ENCODE measurements at regions not wholly inside any gene's neighbourhood (a gene's known extent, or its start where the extent isn't known, plus 50 kb on each side); places are given as distances from the start of the nearest gene placed in this dataset.
A peak's percentile ranks its signal among the peaks of the same experiment; 100 is the strongest.

GRCh38 chrX:87878926-87879325, 361.3 kb downstream of the KLHL4 start:
- H3K27me3 ChIP-seq (replicated peaks in 2 of 5; ENCODE audit: control insufficient read depth in 4 of 5, insufficient read depth in 5 of 5, low read length in 4 of 5), result no peaks in the 10 kb centered on the region
- 96% methylated on average over 10 of the region's 10 CpGs for WGBS (ENCODE audit: insufficient coverage)

GRCh38 chrX:87890437-87890836, 372.8 kb downstream of the KLHL4 start:
- Histone ChIP-seq H3K27me3 (replicated peaks in 2 of 5; ENCODE audit: control insufficient read depth in 4 of 5, insufficient read depth in 5 of 5, low read length in 4 of 5) (no peaks in the 10 kb centered on the region), H3K4me3 (ENCODE audit: control insufficient read depth in 1 of 7, extremely low read depth in 1 of 7, insufficient read depth in 4 of 7, low read depth in 2 of 7, low read length in 6 of 7) (no peak overlapping the region), H3K27ac (ENCODE audit: insufficient read depth in 1 of 2, low read depth in 1 of 2, low read length in 2 of 2, poor library complexity in 1 of 2, severe bottlenecking in 2 of 2) (no peak overlapping the region), H3K36me3 (ENCODE audit: control insufficient read depth in 4 of 4, insufficient read depth in 4 of 4, low read length in 3 of 4) (no peaks in the 10 kb centered on the region), H3K9me3 (ENCODE audit: control extremely low read depth in 1 of 5, control insufficient read depth in 4 of 5, insufficient read depth in 2 of 5, low read depth in 1 of 5, low read length in 4 of 5) (no peaks in the 10 kb centered on the region), H3K4me1 (ENCODE audit: control extremely low read depth in 1 of 4, control insufficient read depth in 4 of 4, insufficient read depth in 4 of 4, low read length in 3 of 4) (no peaks in the 10 kb centered on the region)
- no peak for DNase-seq
- POLR2A ChIA-PET, result no interaction called here
- CTCF ChIA-PET, result no interaction called here

More at GRCh38 chrX:87878926-87879325, 361.3 kb downstream of the KLHL4 start:
- Histone ChIP-seq H3K4me3 (ENCODE audit: control insufficient read depth in 1 of 7, extremely low read depth in 1 of 7, insufficient read depth in 4 of 7, low read depth in 2 of 7, low read length in 6 of 7) (no peak overlapping the region), H3K9me3 (ENCODE audit: control extremely low read depth in 1 of 5, control insufficient read depth in 4 of 5, insufficient read depth in 2 of 5, low read depth in 1 of 5, low read length in 4 of 5) (no peaks in the 10 kb centered on the region), H3K4me1 (ENCODE audit: control extremely low read depth in 1 of 4, control insufficient read depth in 4 of 4, insufficient read depth in 4 of 4, low read length in 3 of 4) (peaks cover 3 to 6% (median 5%) of the 10 kb centered on the region in 4 experiments), H3K36me3 (ENCODE audit: control insufficient read depth in 4 of 4, insufficient read depth in 4 of 4, low read length in 3 of 4) (no peaks in the 10 kb centered on the region), H3K27ac (ENCODE audit: insufficient read depth in 1 of 2, low read depth in 1 of 2, low read length in 2 of 2, poor library complexity in 1 of 2, severe bottlenecking in 2 of 2) (no peak overlapping the region)
- no peak for DNase-seq
- ChIA-PET CTCF (no interaction called here), POLR2A (no interaction called here)

- no peaks in the 10 kb centered on the region for H3K9me3 ChIP-seq (ENCODE audit: control extremely low read depth in 1 of 5, control insufficient read depth in 4 of 5, insufficient read depth in 2 of 5, low read depth in 1 of 5, low read length in 4 of 5)
- no peaks in the 10 kb centered on the region for H3K27me3 ChIP-seq (replicated peaks in 2 of 5; ENCODE audit: control insufficient read depth in 4 of 5, insufficient read depth in 5 of 5, low read length in 4 of 5)
- H3K4me3 ChIP-seq (ENCODE audit: control insufficient read depth in 1 of 7, extremely low read depth in 1 of 7, insufficient read depth in 4 of 7, low read depth in 2 of 7, low read length in 6 of 7), result no peak overlapping the region
- POLR2A ChIA-PET, result no interaction called here
- WGBS (ENCODE audit: insufficient coverage), result 66% methylated on average over 2 of the region's 2 CpGs
- H3K4me1 ChIP-seq (ENCODE audit: control extremely low read depth in 1 of 4, control insufficient read depth in 4 of 4, insufficient read depth in 4 of 4, low read length in 3 of 4), result no peaks in the 10 kb centered on the region
- DNase-seq, result no peak
- no peaks in the 10 kb centered on the region for H3K36me3 ChIP-seq (ENCODE audit: control insufficient read depth in 4 of 4, insufficient read depth in 4 of 4, low read length in 3 of 4)
- no peak overlapping the region for H3K27ac ChIP-seq (ENCODE audit: insufficient read depth in 1 of 2, low read depth in 1 of 2, low read length in 2 of 2, poor library complexity in 1 of 2, severe bottlenecking in 2 of 2)
- CTCF ChIA-PET, result no interaction called here
Observed at GRCh38 chrX:87895421-87895820, 377.8 kb downstream of the KLHL4 start.

GRCh38 chrX:87896057-87896456, 378.5 kb downstream of the KLHL4 start:
- no peaks in the 10 kb centered on the region for H3K4me1 ChIP-seq (ENCODE audit: control extremely low read depth in 1 of 4, control insufficient read depth in 4 of 4, insufficient read depth in 4 of 4, low read length in 3 of 4)
- CTCF ChIA-PET, result no interaction called here
- WGBS (ENCODE audit: insufficient coverage), result 67% methylated on average over 1 of the region's 1 CpG
- no peak for DNase-seq
- no peak overlapping the region for H3K27ac ChIP-seq (ENCODE audit: insufficient read depth in 1 of 2, low read depth in 1 of 2, low read length in 2 of 2, poor library complexity in 1 of 2, severe bottlenecking in 2 of 2)
- H3K9me3 ChIP-seq (ENCODE audit: control extremely low read depth in 1 of 5, control insufficient read depth in 4 of 5, insufficient read depth in 2 of 5, low read depth in 1 of 5, low read length in 4 of 5), result no peaks in the 10 kb centered on the region
- POLR2A ChIA-PET, result no interaction called here
- H3K4me3 ChIP-seq (ENCODE audit: control insufficient read depth in 1 of 7, extremely low read depth in 1 of 7, insufficient read depth in 4 of 7, low read depth in 2 of 7, low read length in 6 of 7), result no peak overlapping the region
- no peaks in the 10 kb centered on the region for H3K27me3 ChIP-seq (replicated peaks in 2 of 5; ENCODE audit: control insufficient read depth in 4 of 5, insufficient read depth in 5 of 5, low read length in 4 of 5)
- no peaks in the 10 kb centered on the region for H3K36me3 ChIP-seq (ENCODE audit: control insufficient read depth in 4 of 4, insufficient read depth in 4 of 4, low read length in 3 of 4)

GRCh38 chrX:87900320-87900908, 382.8 kb downstream of the KLHL4 start:
- 77% methylated on average over 5 of the region's 8 CpGs for WGBS (ENCODE audit: insufficient coverage)
- Histone ChIP-seq H3K36me3 (ENCODE audit: control insufficient read depth in 4 of 4, insufficient read depth in 4 of 4, low read length in 3 of 4) (no peaks in the 10 kb centered on the region), H3K4me3 (ENCODE audit: control insufficient read depth in 1 of 7, extremely low read depth in 1 of 7, insufficient read depth in 4 of 7, low read depth in 2 of 7, low read length in 6 of 7) (no peak overlapping the region), H3K27me3 (replicated peaks in 2 of 5; ENCODE audit: control insufficient read depth in 4 of 5, insufficient read depth in 5 of 5, low read length in 4 of 5) (no peaks in the 10 kb centered on the region), H3K27ac (ENCODE audit: insufficient read depth in 1 of 2, low read depth in 1 of 2, low read length in 2 of 2, poor library complexity in 1 of 2, severe bottlenecking in 2 of 2) (no peak overlapping the region), H3K9me3 (ENCODE audit: control extremely low read depth in 1 of 5, control insufficient read depth in 4 of 5, insufficient read depth in 2 of 5, low read depth in 1 of 5, low read length in 4 of 5) (no peaks in the 10 kb centered on the region), H3K4me1 (ENCODE audit: control extremely low read depth in 1 of 4, control insufficient read depth in 4 of 4, insufficient read depth in 4 of 4, low read length in 3 of 4) (no peaks in the 10 kb centered on the region)
- POLR2A ChIA-PET, result no interaction called here
- CTCF ChIA-PET, result no interaction called here
- DNase-seq, result peak in 2 of 3 donors; percentile 2 to 3

- POLR2A ChIA-PET, result no interaction called here
- H3K4me1 ChIP-seq (ENCODE audit: control extremely low read depth in 1 of 4, control insufficient read depth in 4 of 4, insufficient read depth in 4 of 4, low read length in 3 of 4), result no peaks in the 10 kb centered on the region
- CTCF ChIA-PET, result no interaction called here
- H3K4me3 ChIP-seq (ENCODE audit: control insufficient read depth in 1 of 7, extremely low read depth in 1 of 7, insufficient read depth in 4 of 7, low read depth in 2 of 7, low read length in 6 of 7), result no peak overlapping the region
- DNase-seq, result no peak
- no peaks in the 10 kb centered on the region for H3K36me3 ChIP-seq (ENCODE audit: control insufficient read depth in 4 of 4, insufficient read depth in 4 of 4, low read length in 3 of 4)
- H3K27me3 ChIP-seq (replicated peaks in 2 of 5; ENCODE audit: control insufficient read depth in 4 of 5, insufficient read depth in 5 of 5, low read length in 4 of 5), result no peaks in the 10 kb centered on the region
- no peak overlapping the region for H3K27ac ChIP-seq (ENCODE audit: insufficient read depth in 1 of 2, low read depth in 1 of 2, low read length in 2 of 2, poor library complexity in 1 of 2, severe bottlenecking in 2 of 2)
- WGBS (ENCODE audit: insufficient coverage), result 83% methylated on average over 3 of the region's 3 CpGs
- no peaks in the 10 kb centered on the region for H3K9me3 ChIP-seq (ENCODE audit: control extremely low read depth in 1 of 5, control insufficient read depth in 4 of 5, insufficient read depth in 2 of 5, low read depth in 1 of 5, low read length in 4 of 5)
Observed at GRCh38 chrX:87901060-87901459, 383.5 kb downstream of the KLHL4 start.

- ChIA-PET POLR2A (no interaction called here), CTCF (no interaction called here)
- WGBS (ENCODE audit: insufficient coverage), result 96% methylated on average over 4 of the region's 5 CpGs
- no peaks in the 10 kb centered on the region for H3K4me1 ChIP-seq (ENCODE audit: control extremely low read depth in 1 of 4, control insufficient read depth in 4 of 4, insufficient read depth in 4 of 4, low read length in 3 of 4)
- DNase-seq, result no peak
- H3K27me3 ChIP-seq (replicated peaks in 2 of 5; ENCODE audit: control insufficient read depth in 4 of 5, insufficient read depth in 5 of 5, low read length in 4 of 5), result no peaks in the 10 kb centered on the region
- H3K36me3 ChIP-seq (ENCODE audit: control insufficient read depth in 4 of 4, insufficient read depth in 4 of 4, low read length in 3 of 4), result no peaks in the 10 kb centered on the region
- H3K27ac ChIP-seq (ENCODE audit: insufficient read depth in 1 of 2, low read depth in 1 of 2, low read length in 2 of 2, poor library complexity in 1 of 2, severe bottlenecking in 2 of 2), result no peak overlapping the region
- peaks cover 0 to 2% (median 0%) of the 10 kb centered on the region in 5 experiments for H3K9me3 ChIP-seq (ENCODE audit: control extremely low read depth in 1 of 5, control insufficient read depth in 4 of 5, insufficient read depth in 2 of 5, low read depth in 1 of 5, low read length in 4 of 5)
- no peak overlapping the region for H3K4me3 ChIP-seq (ENCODE audit: control insufficient read depth in 1 of 7, extremely low read depth in 1 of 7, insufficient read depth in 4 of 7, low read depth in 2 of 7, low read length in 6 of 7)
Observed at GRCh38 chrX:87914726-87915125, 397.1 kb downstream of the KLHL4 start.

All from common myeloid progenitor, CD34-positive (primary cell).